OCI-LY3 (cell line): ENCODE measurements at regions not wholly inside any gene's neighbourhood (a gene's known extent, or its start where the extent isn't known, plus 50 kb on each side); places are given as distances from the start of the nearest gene placed in this dataset.

Source experiments
- EZH2phosphoT487 ChIP-seq: fragments of 200-600 bp; shearing (Covaris generic); IDR thresholded peaks from 2 replicates; pipeline ENCODE4 v1.6.1; 2018; ENCODE audit warnings: antibody characterized with exemption, mixed run types, low read depth
- TF ChIP-seq, protein P1 (sequence below): fragments of 200-600, 300-600 bp; sonication (generic); IDR thresholded peaks from 2 replicates; pipeline ENCODE4 v1.5.1; 2014; ENCODE audit warnings: antibody characterized with exemption, low read length, low read depth

DNA sequence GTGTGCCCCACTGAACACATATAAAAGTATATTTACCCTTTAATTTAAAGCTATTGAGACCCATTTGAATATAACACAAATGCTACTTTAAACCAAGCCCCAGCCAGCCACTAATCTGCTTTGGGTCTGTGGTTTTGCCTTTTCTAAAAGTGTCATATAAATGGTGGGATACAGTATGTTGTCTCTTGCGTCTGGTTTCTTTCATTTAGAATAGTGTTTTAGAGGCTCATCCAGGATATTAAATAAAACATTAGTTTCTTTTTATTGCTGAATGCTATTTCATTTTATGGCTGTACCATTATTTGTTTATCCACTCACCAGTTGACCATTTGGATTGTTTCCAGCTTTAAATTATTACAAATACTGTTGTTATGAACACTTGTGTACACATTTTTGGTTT lies 290.5 kb upstream of the SORL1-AS1 start:
- TF ChIP-seq, protein P1, sequence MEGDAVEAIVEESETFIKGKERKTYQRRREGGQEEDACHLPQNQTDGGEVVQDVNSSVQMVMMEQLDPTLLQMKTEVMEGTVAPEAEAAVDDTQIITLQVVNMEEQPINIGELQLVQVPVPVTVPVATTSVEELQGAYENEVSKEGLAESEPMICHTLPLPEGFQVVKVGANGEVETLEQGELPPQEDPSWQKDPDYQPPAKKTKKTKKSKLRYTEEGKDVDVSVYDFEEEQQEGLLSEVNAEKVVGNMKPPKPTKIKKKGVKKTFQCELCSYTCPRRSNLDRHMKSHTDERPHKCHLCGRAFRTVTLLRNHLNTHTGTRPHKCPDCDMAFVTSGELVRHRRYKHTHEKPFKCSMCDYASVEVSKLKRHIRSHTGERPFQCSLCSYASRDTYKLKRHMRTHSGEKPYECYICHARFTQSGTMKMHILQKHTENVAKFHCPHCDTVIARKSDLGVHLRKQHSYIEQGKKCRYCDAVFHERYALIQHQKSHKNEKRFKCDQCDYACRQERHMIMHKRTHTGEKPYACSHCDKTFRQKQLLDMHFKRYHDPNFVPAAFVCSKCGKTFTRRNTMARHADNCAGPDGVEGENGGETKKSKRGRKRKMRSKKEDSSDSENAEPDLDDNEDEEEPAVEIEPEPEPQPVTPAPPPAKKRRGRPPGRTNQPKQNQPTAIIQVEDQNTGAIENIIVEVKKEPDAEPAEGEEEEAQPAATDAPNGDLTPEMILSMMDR: no peak
- no peak for TF ChIP-seq EZH2phosphoT487
